GM12872 (cell line): ENCODE measurements at regions not wholly inside any gene's neighbourhood (a gene's known extent, or its start where the extent isn't known, plus 50 kb on each side); places are given as distances from the start of the nearest gene placed in this dataset.

Experiments used
- CTCF ChIP-seq: IDR thresholded peaks from 3 replicates; pipeline ENCODE4 v1.5.1; 2011; ENCODE audit warnings: low read depth, mild to moderate bottlenecking, low read length, moderate library complexity; ENCODE audit not compliant: insufficient read depth

GRCh38 chr7:113710310-113711096 is 208.3 kb downstream of the PPP1R3A start:
- TF ChIP-seq CTCF: peak; percentile 91

- no peak for TF ChIP-seq CTCF
Measured at GRCh38 chr7:113705439-113705838, 213.4 kb downstream of the PPP1R3A start.

GRCh38 chr7:113698556-113699220 is 220.1 kb downstream of the PPP1R3A start:
- peak; percentile 62; the same call in 2 of the 3 replicates for TF ChIP-seq CTCF

DNA sequence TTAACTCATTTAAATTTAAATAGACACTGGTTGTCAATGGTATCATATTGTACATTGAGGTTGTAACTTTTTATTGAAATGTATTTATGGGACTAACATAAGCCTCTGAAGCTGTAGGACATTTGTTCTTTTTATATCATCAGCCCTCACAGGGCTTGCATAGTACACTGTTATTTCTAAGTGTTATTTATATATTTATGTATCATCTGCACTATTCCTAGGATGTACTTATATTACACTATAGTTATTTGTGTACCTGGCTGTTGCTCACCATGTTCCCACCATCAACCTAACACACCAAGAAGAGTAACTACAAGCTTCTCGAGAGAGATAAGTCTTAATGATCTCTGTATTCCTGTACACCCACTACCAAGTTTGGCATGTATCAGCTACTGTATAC is 224.7 kb downstream of the PPP1R3A start:
- no peak for TF ChIP-seq CTCF

DNA sequence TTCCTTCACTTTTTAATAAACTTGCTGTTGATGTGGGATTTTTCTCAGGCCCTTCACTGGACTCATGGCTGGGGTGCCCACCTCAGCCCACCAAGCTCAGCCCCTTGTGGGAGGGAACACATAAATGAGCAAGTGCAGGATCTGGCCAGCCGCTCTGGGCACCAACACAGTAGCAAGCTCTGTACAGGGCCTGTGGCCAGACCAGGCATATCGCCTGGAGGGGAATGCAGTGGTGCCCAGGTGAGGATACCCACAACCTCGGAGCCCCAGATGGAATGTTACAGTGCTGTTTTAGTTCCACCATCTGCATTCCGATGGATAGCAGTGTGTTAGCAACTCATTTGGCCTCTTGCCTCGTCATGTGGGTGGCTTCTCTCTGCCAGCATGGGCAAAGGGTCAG is 234.6 kb downstream of the PPP1R3A start:
- no peak for TF ChIP-seq CTCF

DNA sequence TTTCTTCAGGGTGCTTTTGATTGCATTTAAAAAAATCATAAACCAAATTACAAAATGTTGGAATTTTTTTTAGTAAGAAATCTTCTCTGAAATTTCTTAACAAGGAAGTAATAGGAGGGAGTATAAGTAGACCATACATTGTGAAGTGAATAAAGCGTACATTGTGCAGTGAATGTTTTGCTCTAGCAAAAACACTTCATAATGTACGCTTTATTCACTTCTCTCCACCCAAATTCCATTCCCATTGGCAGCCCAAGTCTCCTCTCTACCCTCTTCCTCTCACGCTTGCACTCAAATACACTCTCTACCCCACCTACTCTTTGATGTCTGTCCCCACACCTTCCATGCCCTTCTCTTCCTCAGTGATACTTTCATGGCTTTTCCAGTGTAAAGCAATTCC is 241.0 kb downstream of the PPP1R3A start:
- TF ChIP-seq CTCF: no peak

DNA sequence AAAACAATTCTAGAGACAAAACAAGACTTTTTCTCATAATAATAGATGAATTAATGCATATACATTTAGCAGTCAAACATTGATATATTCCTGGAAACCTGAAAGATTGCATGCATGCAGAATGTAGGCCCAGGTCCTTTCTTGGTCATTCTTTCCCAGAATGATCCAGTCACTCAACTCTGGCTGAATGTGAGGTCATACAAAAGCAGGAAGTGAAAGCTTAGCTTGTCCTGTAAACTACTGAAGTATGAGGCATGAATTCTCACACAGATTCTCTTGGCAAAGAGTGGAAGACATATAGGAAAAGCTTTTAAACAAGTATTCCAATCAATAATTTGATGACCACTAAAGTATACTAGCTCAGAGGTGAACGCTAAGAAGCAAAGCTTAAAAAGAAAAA is 253.9 kb downstream of the PPP1R3A start:
- TF ChIP-seq CTCF: no peak
